SK-N-MC (cell line): ENCODE measurements at regions not wholly inside any gene's neighbourhood (a gene's known extent, or its start where the extent isn't known, plus 50 kb on each side); places are given as distances from the start of the nearest gene placed in this dataset.

ENCODE experiments used
- EZH2 ChIP-seq: fragments of 200-600 bp; sonication (generic); IDR thresholded peaks from one replicate; pipeline ENCODE4 v1.6.1; 2017; ENCODE audit warnings: antibody characterized with exemption
- POLR2AphosphoS5 ChIP-seq: IDR thresholded peaks from 2 replicates; pipeline ENCODE4 v1.6.1; 2012; ENCODE audit warnings: mild to moderate bottlenecking, low read depth, low read length, borderline replicate concordance

- TF ChIP-seq EZH2 (no peak), POLR2AphosphoS5 (no peak)
Measured at GRCh38 chr14:99012703-99013102, 259.3 kb downstream of the BCL11B start.
